ENCODE measurements at regions not wholly inside any gene's neighbourhood (a gene's known extent, or its start where the extent isn't known, plus 50 kb on each side); places are given as distances from the start of the nearest gene placed in this dataset.
"Not testable (repeated sequence)": the region's sequence is repeated elsewhere in the genome, so short reads cannot be mapped to it uniquely, and the experiment has no call there.

DNA sequence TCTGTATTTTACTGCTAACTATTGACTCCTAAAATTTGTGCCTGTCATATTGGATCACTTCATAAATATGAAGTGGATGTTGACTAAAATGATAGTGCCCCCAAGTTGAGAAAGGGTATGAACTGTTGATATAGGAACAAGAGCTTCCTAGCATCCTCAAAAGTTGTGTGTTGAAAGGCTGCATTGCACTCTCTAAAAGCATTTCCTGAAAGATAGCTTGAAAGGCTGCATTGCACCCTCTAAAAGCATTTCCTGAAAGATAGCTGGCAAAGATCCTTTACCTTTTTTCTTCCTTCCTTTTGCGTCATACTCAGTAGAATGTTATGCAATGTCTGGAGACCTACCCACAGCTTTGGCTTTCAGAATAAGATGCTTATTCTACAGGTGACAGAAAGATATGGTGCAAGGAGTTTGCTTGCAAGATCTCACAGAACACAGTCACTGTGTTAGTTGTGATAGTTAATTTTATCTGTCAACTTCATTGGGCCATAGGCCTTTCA lies 274.6 kb upstream of the GALNTL6 start:
- H3K9me3 Mint-ChIP-seq, result no peaks in the 10 kb centered on the region

GRCh38 chr4:171534391-171534790 lies 278.8 kb upstream of the GALNTL6 start:
- no peak for DNase-seq (ENCODE audit: low spot score)
- Mint-ChIP-seq H3K27ac (no peak overlapping the region), H3K4me3 (no peak overlapping the region), H3K36me3 (ENCODE audit: low read depth) (no peaks in the 10 kb centered on the region), H3K27me3 (ENCODE audit: low read depth) (no peaks in the 10 kb centered on the region), H3K9me3 (no peaks in the 10 kb centered on the region), H3K4me1 (ENCODE audit: low read depth) (no peaks in the 10 kb centered on the region)

More for the DNA sequence above, 274.6 kb upstream of the GALNTL6 start:
- no peak for DNase-seq (ENCODE audit: low spot score)
- H3K4me1 Mint-ChIP-seq (ENCODE audit: low read depth), result no peaks in the 10 kb centered on the region
- no peak overlapping the region for H3K4me3 Mint-ChIP-seq
- no peak overlapping the region for H3K27ac Mint-ChIP-seq
- H3K27me3 Mint-ChIP-seq (ENCODE audit: low read depth), result no peaks in the 10 kb centered on the region
- H3K36me3 Mint-ChIP-seq (ENCODE audit: low read depth), result no peaks in the 10 kb centered on the region

DNA sequence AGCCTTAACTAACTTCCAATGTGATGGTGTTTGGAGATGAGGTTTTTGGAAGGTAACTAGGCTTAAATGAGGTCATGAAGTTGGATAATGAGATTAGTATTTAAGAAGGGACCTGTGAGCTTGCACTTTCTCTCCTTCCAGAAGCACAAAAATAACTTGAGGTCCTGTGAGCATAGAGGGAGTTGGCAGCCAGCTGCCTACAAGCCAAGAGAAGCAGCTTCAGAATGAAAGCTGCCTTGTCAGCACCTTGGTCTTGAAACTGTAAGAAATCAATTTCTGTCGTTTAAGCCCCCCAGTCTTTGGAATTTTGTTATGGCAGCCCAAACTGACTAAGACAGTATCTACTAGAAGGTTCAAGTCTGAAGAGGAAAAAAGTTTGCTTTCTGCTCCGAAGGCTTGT lies 280.2 kb upstream of the GALNTL6 start:
- Mint-ChIP-seq H3K4me3 (no peak overlapping the region), H3K36me3 (ENCODE audit: low read depth) (no peaks in the 10 kb centered on the region), H3K4me1 (ENCODE audit: low read depth) (no peaks in the 10 kb centered on the region), H3K27me3 (ENCODE audit: low read depth) (no peaks in the 10 kb centered on the region), H3K9me3 (no peaks in the 10 kb centered on the region), H3K27ac (no peak overlapping the region)
- no peak for DNase-seq (ENCODE audit: low spot score)

DNA sequence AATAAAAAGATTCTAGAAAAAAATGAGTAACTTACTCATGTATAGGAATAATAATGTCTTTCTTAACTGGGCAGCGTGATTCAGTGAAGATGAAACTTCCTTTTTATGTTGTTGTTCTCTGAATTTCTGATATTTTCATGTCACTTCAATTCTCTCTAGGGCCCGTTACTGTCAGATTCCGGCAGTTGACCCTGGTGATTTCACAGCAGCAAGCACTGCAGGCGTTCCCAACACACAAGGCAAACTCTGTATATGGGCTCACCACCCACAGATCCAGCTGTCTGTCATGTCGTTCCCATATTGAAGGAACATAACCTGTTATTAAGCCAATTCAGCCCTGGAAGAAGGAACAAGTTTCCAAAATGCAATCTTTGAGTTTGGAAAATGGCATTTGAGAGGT lies 288.3 kb upstream of the GALNTL6 start:
- Mint-ChIP-seq H3K4me1 (ENCODE audit: low read depth) (no peaks in the 10 kb centered on the region), H3K36me3 (ENCODE audit: low read depth) (no peaks in the 10 kb centered on the region), H3K27me3 (ENCODE audit: low read depth) (no peaks in the 10 kb centered on the region), H3K9me3 (no peaks in the 10 kb centered on the region), H3K27ac (no peak overlapping the region), H3K4me3 (no peak overlapping the region)
- no peak for DNase-seq (ENCODE audit: low spot score)

DNA sequence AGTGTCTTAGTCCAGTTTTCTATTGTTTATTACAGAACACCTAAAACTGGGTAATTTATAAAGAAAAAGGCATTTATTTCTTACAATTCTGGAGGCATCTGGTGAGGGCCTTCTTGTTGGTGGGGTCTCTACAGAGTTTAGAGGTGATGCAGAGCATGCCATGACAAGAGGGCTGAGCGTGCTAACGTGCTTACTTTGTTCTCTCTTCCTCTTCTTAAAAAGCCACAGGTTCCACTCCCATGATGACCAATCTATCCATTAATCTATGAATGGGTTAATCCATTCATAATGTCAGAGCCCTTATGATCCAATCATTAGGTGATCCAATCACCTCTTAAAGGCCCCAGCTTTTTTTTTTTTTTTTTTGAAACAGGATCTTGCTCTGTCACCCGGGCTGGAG lies 291.5 kb upstream of the GALNTL6 start:
- peaks cover 6% of the 10 kb centered on the region for H3K9me3 Mint-ChIP-seq
- no peak overlapping the region for H3K27ac Mint-ChIP-seq
- H3K4me3 Mint-ChIP-seq, result no peak overlapping the region
- H3K27me3 Mint-ChIP-seq (ENCODE audit: low read depth), result no peaks in the 10 kb centered on the region
- DNase-seq (ENCODE audit: low spot score), result no peak
- H3K36me3 Mint-ChIP-seq (ENCODE audit: low read depth), result no peaks in the 10 kb centered on the region
- H3K4me1 Mint-ChIP-seq (ENCODE audit: low read depth), result no peaks in the 10 kb centered on the region

- Mint-ChIP-seq H3K36me3 (ENCODE audit: low read depth) (no peaks in the 10 kb centered on the region), H3K27ac (no peak overlapping the region), H3K9me3 (peaks cover 6% of the 10 kb centered on the region), H3K4me1 (ENCODE audit: low read depth) (no peaks in the 10 kb centered on the region), H3K27me3 (ENCODE audit: low read depth) (no peaks in the 10 kb centered on the region), H3K4me3 (no peak overlapping the region)
- no peak for DNase-seq (ENCODE audit: low spot score)
These were observed 293.7 kb upstream of the GALNTL6 start for GRCh38 chr4:171519457-171519856.

GRCh38 chr4:171517883-171518282 lies 295.3 kb upstream of the GALNTL6 start:
- Mint-ChIP-seq H3K9me3 (peaks cover 6% of the 10 kb centered on the region), H3K27ac (no peak overlapping the region), H3K36me3 (ENCODE audit: low read depth) (no peaks in the 10 kb centered on the region), H3K27me3 (ENCODE audit: low read depth) (no peaks in the 10 kb centered on the region), H3K4me3 (no peak overlapping the region), H3K4me1 (ENCODE audit: low read depth) (no peaks in the 10 kb centered on the region)
- no peak for DNase-seq (ENCODE audit: low spot score)

DNA sequence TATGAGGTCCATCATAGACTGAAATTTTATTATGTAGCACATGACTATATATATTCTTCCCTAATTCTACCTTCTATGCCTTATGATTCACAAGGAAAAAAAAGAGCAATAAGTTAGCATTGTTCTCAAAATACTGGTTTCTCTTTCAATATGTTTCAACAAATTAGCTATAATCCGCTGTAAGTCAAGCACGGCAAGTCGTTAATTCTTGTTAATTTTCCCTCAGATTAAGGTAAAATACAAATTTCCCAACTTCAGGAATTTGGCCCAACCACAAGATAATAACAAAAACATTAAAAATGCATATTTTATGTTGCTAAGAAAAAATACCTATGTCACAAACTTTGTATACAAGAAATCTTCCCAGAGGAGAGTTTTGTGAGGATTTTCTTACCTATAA lies 296.5 kb upstream of the GALNTL6 start:
- Mint-ChIP-seq H3K27ac (no peak overlapping the region), H3K4me3 (no peak overlapping the region), H3K27me3 (ENCODE audit: low read depth) (no peaks in the 10 kb centered on the region)

GRCh38 chr4:171484681-171485080 lies 328.5 kb upstream of the GALNTL6 start:
- no peak overlapping the region for H3K4me3 Mint-ChIP-seq
- no peak overlapping the region for H3K27ac Mint-ChIP-seq
- H3K9me3 Mint-ChIP-seq, result peaks cover 4% of the 10 kb centered on the region
- H3K36me3 Mint-ChIP-seq (ENCODE audit: low read depth), result no peaks in the 10 kb centered on the region
- no peak for DNase-seq (ENCODE audit: low spot score)
- no peaks in the 10 kb centered on the region for H3K27me3 Mint-ChIP-seq (ENCODE audit: low read depth)
- H3K4me1 Mint-ChIP-seq (ENCODE audit: low read depth), result no peaks in the 10 kb centered on the region

More for the DNA sequence above, 296.5 kb upstream of the GALNTL6 start:
- Mint-ChIP-seq H3K36me3 (ENCODE audit: low read depth) (no peaks in the 10 kb centered on the region), H3K9me3 (peaks cover 13% of the 10 kb centered on the region), H3K4me1 (ENCODE audit: low read depth) (no peaks in the 10 kb centered on the region)
- DNase-seq (ENCODE audit: low spot score), result no peak

DNA sequence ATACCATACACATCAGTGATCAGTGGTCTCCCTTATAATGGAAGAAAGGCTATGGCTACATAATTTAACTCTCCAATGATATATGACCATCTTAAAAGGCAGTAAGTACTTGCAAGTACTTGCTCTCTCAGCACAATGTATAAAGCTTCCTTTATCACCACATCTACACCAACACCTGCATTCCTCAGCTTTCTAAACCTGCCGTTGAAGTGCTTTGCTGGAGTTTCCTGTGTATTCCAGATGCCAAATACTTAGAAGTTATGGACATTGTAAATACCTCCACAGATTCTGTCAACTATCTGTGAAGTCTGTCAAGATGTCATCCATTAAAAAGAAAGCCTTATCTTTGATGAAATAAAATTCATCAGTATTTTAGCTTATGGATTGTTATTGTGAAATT lies 335.0 kb upstream of the GALNTL6 start:
- Mint-ChIP-seq H3K36me3 (ENCODE audit: low read depth) (no peaks in the 10 kb centered on the region), H3K4me1 (ENCODE audit: low read depth) (no peaks in the 10 kb centered on the region), H3K4me3 (no peak overlapping the region), H3K27ac (no peak overlapping the region), H3K9me3 (no peaks in the 10 kb centered on the region), H3K27me3 (ENCODE audit: low read depth) (no peaks in the 10 kb centered on the region)
- DNase-seq (ENCODE audit: low spot score), result no peak

DNA sequence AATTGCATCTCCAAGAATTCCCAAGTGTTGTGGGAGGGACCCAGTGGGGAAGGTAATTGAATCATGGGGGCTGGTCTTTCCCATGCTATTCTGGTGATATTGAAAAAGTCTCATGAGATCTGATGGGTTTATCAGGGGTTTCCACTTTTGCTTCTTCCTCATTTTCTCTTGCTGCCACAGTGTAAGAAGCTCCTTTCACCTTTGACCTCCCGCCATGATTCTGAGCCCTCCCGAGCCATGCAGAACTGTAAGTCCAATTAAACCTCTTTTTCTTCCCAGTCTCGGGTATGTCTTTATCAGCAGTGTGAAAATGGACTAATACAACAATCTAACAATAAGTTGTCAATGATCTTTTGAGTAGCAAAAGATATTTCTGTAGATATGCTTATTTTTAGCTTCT lies 338.1 kb upstream of the GALNTL6 start:
- not testable (repeated sequence) for H3K27me3 Mint-ChIP-seq (ENCODE audit: low read depth); H3K4me3 Mint-ChIP-seq; H3K27ac Mint-ChIP-seq; DNase-seq (ENCODE audit: low spot score); H3K9me3 Mint-ChIP-seq; H3K36me3 Mint-ChIP-seq (ENCODE audit: low read depth); H3K4me1 Mint-ChIP-seq (ENCODE audit: low read depth)

- Mint-ChIP-seq H3K27me3 (ENCODE audit: low read depth) (no peaks in the 10 kb centered on the region), H3K27ac (no peak overlapping the region), H3K9me3 (peaks cover 10% of the 10 kb centered on the region), H3K4me3 (no peak overlapping the region), H3K36me3 (ENCODE audit: low read depth) (no peaks in the 10 kb centered on the region), H3K4me1 (ENCODE audit: low read depth) (no peaks in the 10 kb centered on the region)
- no peak for DNase-seq (ENCODE audit: low spot score)
These were observed 340.0 kb upstream of the GALNTL6 start for GRCh38 chr4:171473155-171473554.

GRCh38 chr4:171472230-171472629 lies 341.0 kb upstream of the GALNTL6 start:
- Mint-ChIP-seq H3K36me3 (ENCODE audit: low read depth) (no peaks in the 10 kb centered on the region), H3K27ac (no peak overlapping the region), H3K9me3 (peaks cover 10% of the 10 kb centered on the region), H3K27me3 (ENCODE audit: low read depth) (no peaks in the 10 kb centered on the region), H3K4me3 (no peak overlapping the region), H3K4me1 (ENCODE audit: low read depth) (no peaks in the 10 kb centered on the region)
- no peak for DNase-seq (ENCODE audit: low spot score)

DNA sequence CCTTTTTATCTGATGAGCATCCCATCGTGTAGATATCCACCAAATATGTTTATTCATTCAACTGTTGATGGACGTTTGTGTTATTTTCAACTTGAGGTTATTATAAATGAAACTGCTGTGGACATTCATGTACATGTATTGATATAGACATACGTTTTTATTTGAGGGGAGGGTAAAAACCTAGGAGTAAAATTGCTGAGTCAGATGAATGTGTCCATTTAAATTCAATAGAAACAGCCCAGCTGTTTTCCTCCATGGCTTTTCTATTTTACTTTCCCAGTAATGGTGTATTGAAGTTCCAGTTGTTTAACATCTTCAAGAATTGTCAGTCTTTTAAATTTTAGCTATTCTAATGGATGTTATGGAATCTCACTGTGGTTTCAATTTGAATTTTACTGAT lies 348.7 kb upstream of the GALNTL6 start:
- Mint-ChIP-seq H3K4me1 (ENCODE audit: low read depth) (no peaks in the 10 kb centered on the region), H3K27ac (no peak overlapping the region), H3K36me3 (ENCODE audit: low read depth) (no peaks in the 10 kb centered on the region), H3K4me3 (no peak overlapping the region), H3K9me3 (peaks cover 4% of the 10 kb centered on the region), H3K27me3 (ENCODE audit: low read depth) (no peaks in the 10 kb centered on the region)
- no peak for DNase-seq (ENCODE audit: low spot score)

GRCh38 chr4:171461191-171461590 lies 352.0 kb upstream of the GALNTL6 start:
- H3K27ac Mint-ChIP-seq, result no peak overlapping the region
- no peak overlapping the region for H3K4me3 Mint-ChIP-seq
- DNase-seq (ENCODE audit: low spot score), result no peak
- H3K36me3 Mint-ChIP-seq (ENCODE audit: low read depth), result no peaks in the 10 kb centered on the region
- H3K9me3 Mint-ChIP-seq, result peaks cover 4% of the 10 kb centered on the region
- no peaks in the 10 kb centered on the region for H3K27me3 Mint-ChIP-seq (ENCODE audit: low read depth)
- no peaks in the 10 kb centered on the region for H3K4me1 Mint-ChIP-seq (ENCODE audit: low read depth)
